ENCODE measurements at regions not wholly inside any gene's neighbourhood (a gene's known extent, or its start where the extent isn't known, plus 50 kb on each side); places are given as distances from the start of the nearest gene placed in this dataset.

- ChIA-PET CTCF (interaction anchor here (0.6 to 1.6 kb wide), 5 partner anchors 8 to 994 kb away, joined by 3 to 5 read pairs (median 3); no protein-coding TSS in a partner anchor), SMC1A (ENCODE audit: uncharacterized antibody, unreplicated experiment) (interaction anchor here (0.5 to 2.4 kb wide), 4 partner anchors 8 to 996 kb away, joined by 3 to 10 read pairs (median 3); no protein-coding TSS in a partner anchor), RAD21 (ENCODE audit: unreplicated experiment) (interaction anchor here (1.0 to 1.5 kb wide), 5 partner anchors 21 to 994 kb away, joined by 3 to 6 read pairs (median 4); no protein-coding TSS in a partner anchor), POLR2A (no interaction called here)
- in situ Hi-C loops (cut with MboI) (loop anchor here (10.0 kb wide), 2 partner anchors 513 to 997 kb away; no protein-coding TSS in a partner anchor), intact Hi-C loops (cut with micrococcal nuclease; ENCODE audit: unreplicated experiment) (loop anchor here (1.0 to 5.0 kb wide), 3 partner anchors 399 to 994 kb away; no protein-coding TSS in a partner anchor)
- Histone ChIP-seq H4K20me1 (ENCODE audit: control insufficient read depth, insufficient read depth) (no peaks in the 10 kb centered on the region), H3K27me3 (replicated peaks in 1 of 2; ENCODE audit: control insufficient read depth in 2 of 2, insufficient read depth in 2 of 2, low read length in 1 of 2) (no peaks in the 10 kb centered on the region), H3K4me1 (ENCODE audit: control insufficient read depth, insufficient read depth, low read length) (no peaks in the 10 kb centered on the region), H3K79me2 (ENCODE audit: control insufficient read depth, insufficient read depth, low read length) (no peaks in the 10 kb centered on the region), H3K27ac (ENCODE audit: control insufficient read depth, insufficient read depth) (no peak overlapping the region), H3K4me3 (no peak overlapping the region), H3K4me2 (ENCODE audit: control insufficient read depth, insufficient read depth) (no peak overlapping the region), H3K36me3 (ENCODE audit: control insufficient read depth in 2 of 2, insufficient read depth in 2 of 2, low read length in 1 of 2) (no peaks in the 10 kb centered on the region), H3K9ac (ENCODE audit: control insufficient read depth, insufficient read depth, low read length) (no peak overlapping the region), H2AFZ (ENCODE audit: control insufficient read depth, low read depth, low read length) (no peak overlapping the region), H3K9me3 (replicated peaks; ENCODE audit: control insufficient read depth, insufficient read depth, low read length) (no peaks in the 10 kb centered on the region)
- ATAC-seq = peak; percentile 77
- no peak for DNase-seq (ENCODE audit: low read depth, low spot score)
- FAIRE-seq = peak; percentile 52
- no TSS peak for BruUV-seq (replicated peaks)
- TF ChIP-seq CTCF (IDR thresholded peaks at IDR 0.05 in 2 of 3, conservative IDR thresholded peaks at IDR 0.05 in 1 of 3; ENCODE audit: control insufficient read depth in 2 of 3, extremely low read depth in 1 of 3, insufficient read depth in 1 of 3, low read depth in 3 of 3, low read length in 3 of 3) (peak; percentile 37 to 63 (median 43); a peak in 4 of 6 replicates), ELK1 (IDR thresholded peaks at IDR 0.05; ENCODE audit: low read depth, low read length) (no peak), SMC3 (IDR thresholded peaks at IDR 0.05; ENCODE audit: borderline replicate concordance, low read length) (peak; percentile 61; the same call in 1 of the 2 replicates), RAD21 (IDR thresholded peaks at IDR 0.05; ENCODE audit: insufficient read depth, low read depth, low read length) (peak; percentile 64), CREB1 (IDR thresholded peaks at IDR 0.05; ENCODE audit: low read depth) (no peak)
- WGBS (ENCODE audit: insufficient coverage, insufficient replicate concordance, low lambda C conversion rate, missing lambda C conversion rate) = 60% methylated on average over 2 of the region's 2 CpGs
These were observed 151.4 kb upstream of the LAMA2 start for GRCh38 chr6:128731249-128732165.

Measured in GM12878 (cell line).